Superior temporal gyrus (tissue), 1 donor: ENCODE measurements at regions not wholly inside any gene's neighbourhood (a gene's known extent, or its start where the extent isn't known, plus 50 kb on each side); places are given as distances from the start of the nearest gene placed in this dataset.

ENCODE experiments used
- DNase-seq: peaks from one replicate; pipeline ENCODE4 v3.0.0-alpha.2; 2016; ENCODE audit errors: extremely low spot score

DNA sequence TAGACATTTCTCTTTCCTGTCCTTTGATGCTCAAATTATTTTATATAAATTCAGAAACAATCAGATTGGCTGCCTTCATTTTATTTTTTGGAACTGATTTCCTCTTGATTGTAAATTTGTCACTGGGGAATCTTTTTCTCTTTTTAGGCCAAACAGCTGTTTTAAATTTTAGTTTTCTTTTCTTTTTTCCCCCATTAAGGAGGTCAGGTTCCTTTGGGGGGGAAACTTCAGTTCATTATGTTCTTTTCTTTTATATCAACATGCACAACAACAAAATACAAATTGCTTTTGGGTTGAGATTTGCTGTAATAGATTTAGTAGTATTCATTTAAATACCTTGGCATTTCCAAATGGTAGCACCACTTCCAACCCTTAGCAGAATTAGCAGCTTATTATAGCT lies 264.8 kb upstream of the SPRY2 start:
- DNase-seq, result no peak

DNA sequence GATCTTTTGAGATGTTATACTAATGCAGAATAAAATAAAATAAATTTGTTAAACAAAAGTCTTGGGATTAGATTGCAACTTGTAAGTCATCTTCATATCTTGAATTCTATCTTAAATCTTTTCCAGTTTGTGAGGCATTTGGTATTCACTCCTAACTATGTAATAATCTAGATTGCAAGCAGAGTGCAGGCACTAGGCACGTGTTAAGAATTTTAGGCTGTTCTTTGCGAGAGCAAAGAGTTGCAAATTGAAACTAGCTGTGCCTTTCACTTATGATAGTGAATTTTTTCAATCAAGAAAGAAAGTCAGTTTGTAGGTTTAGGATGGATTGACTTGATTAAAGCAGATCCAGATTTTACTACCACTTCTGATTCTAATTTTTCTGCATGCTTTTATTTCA lies 264.1 kb upstream of the SPRY2 start:
- no peak for DNase-seq

DNA sequence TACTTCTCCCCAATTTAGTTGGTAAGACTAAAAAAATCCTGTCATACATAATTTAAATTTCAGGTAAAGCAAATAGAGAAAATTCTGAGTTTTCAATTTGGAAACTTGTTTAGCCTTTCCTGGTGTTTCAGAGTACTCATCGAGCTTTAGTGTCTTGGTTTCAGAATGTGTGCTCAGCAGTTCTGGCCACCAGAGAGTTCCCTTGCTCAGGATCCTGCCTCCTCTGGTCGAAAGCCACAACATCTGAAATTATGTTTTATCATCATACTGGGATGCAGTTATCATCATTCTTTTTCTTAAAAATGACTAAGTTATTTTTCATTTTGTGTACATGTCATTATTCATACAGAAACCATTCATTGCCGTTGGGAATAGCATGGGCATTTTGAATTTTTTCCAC lies 263.2 kb upstream of the SPRY2 start:
- no peak for DNase-seq

DNA sequence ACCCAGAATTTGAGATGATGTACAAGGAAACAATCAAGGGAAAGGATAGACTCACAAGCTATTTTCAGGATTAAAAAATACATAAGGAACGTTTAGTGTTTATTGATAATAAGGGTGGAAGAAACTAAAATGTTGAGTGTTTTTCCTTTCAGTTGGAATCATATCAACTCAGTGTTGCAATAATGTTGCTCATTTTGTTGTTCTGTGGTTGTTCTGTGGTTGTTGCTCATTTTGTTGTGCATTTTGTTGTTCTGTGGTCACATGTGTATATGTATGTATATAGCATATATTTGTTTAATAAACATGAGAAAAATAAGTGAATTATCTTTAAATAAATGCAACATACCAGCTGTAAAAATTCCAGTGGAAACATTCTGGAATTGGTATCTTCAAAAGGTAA lies 262.4 kb upstream of the SPRY2 start:
- no peak for DNase-seq

DNA sequence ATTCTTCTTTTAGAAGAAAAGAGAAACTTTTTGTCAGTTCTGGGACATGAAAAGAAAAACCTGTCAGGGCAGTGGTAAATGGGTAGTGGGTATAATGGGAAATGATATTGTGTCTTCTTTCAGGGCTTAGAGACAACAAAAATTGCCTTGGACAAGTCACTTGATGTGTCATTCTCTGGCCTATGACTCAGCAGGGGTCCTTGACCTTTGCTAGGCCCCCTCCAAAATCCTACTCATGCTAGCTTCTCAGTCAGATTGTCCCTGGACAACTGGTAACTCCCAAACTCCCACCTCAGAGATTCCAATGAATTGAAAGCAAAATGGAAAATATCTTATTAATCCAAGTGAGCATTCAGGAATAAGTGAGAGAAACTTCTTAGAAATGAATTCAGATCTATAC lies 258.8 kb upstream of the SPRY2 start:
- DNase-seq, result no peak

DNA sequence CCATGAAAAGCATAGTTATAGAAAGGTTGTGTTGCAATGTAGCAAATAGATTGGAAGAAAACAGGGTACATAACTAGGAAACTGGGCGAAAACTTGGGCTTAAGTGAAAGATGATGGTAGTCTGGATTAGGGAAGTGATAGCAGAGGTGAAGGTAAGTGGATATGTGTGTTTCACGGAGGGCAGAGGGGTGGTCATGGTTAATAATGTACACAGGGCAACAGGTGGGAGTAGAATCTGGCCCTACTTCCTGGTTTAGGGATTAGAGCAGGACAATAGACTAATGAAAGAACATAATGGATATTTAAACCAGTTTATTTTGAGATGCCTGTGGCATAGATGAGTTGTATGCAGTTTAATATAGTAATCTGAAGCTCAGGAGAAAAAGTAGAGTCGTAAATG lies 257.3 kb upstream of the SPRY2 start:
- DNase-seq, result no peak

DNA sequence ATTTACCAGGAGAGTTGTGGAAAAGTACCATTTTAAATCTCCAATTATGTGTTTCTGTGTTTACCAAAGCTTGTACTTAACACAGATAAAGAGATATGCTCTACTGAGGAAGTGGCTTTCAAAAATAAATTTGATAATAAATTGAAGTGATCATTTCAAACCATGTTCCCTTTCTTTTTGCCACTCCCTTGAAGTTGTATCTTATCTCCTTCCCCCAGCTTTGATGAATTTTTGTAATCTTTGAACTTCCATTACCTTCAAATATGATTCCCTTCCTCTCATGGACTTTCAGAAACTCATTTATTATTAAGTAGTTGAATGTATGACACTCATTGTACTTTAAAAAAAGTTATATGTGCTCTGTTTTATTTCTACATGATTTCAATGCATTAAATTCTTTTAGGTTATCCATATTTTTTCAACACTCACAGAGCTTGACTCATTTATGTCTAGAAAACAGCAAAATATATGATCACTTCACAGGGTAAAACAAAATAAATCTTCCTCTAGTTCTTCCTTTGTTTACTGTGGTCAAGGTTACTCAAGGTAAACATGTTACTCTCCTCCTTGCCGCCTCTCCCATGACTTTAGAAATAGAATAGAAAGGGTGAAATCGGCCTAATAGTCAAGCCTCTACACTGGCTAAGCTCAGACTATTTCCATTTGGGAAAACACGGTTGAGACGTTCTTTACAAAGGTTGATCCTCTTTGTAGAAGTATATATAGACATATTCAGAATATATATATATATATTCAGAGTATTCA lies 251.2 kb upstream of the SPRY2 start:
- no peak for DNase-seq

DNA sequence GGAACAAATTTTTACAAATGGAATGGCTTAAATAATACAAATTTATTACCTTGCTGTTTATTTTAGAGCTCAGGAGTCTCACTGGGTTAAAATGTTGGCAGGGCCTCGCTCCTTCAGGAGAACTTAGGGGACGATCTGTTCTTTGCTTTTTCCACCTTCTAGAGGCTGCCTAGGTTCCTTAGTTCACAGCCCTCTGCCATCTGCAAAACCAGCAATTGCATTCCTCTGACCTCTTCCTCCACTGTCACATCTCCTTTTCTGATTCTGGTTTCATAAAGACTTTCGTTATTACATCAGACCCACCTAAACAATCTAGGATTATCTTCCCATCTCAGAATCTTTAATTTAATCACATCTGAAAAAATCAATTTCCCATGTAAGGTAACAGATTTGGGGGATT lies 249.6 kb upstream of the SPRY2 start:
- no peak for DNase-seq

DNA sequence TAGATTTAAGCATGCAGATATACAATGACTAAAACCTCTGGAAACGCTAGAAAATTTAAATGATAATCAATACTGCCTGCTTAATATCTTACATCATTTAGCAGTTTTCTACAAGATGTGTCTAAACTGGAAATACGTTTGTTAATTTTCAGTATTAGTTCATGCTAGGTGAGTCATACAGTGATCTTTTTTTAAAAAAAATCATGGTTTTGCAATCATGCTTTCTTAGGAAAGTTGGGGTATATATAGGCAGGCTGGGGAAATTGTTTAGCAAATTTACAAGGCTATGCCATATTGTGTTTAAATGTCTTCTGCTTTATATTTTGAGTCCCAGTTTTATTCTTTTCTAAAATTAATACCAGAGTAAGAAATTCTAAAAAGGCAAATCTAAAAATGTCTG lies 245.4 kb upstream of the SPRY2 start:
- DNase-seq, result peak; percentile 32

DNA sequence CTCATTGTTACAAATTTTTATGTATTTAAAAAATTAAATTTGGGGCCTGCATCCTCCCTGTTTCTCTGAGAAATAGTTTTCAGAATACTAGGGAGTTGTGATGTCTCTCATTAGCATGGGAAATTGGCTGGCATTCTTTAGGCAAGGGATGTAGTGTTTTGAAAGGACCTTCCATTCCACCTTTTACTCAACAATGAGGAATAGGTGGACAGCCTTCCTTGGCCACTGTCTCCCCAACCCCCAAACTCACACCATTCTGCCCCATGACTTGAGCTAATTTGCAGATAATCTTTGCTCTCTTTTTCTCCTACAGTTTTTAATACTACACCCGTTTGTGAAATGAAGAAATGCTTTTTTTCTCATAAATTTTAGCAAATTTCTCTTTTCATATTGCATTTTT lies 244.6 kb upstream of the SPRY2 start:
- no peak for DNase-seq

DNA sequence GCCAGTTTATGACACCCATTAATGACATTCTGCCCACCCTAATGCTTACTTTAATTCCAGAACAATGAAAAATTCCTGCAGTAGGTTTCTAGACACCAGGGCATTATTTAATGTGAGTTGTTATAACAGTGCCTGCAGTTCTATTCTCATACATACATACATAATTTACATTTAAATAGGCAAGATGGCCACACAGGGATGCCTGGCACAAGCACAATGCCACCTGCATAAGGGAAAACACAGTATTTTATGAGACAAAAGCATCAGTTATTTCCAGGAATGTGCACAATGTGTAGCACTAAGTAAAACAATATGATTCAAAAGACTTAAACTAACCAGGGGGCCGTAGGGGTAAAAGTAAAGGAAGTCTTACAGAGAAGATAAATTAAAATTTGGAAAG lies 243.9 kb upstream of the SPRY2 start:
- no peak for DNase-seq

DNA sequence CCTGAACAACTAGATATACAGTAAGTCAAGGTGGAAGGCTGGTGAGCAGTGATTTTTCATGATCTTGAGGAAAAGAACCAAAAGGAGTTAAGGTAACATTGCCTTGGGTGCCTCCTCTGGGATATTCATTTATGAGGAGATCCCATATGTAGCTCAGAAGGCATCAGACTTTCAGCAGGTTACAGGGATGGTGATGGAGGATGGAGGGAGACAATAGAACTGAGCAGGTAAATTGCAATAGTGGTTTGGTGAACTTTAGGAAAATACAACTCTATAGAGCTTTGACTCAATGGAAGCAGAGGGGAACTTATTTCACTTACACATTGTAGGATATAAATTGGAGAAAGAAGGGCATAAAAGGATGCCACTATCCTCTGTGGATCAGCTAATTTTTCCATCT lies 243.4 kb upstream of the SPRY2 start:
- DNase-seq, result no peak

DNA sequence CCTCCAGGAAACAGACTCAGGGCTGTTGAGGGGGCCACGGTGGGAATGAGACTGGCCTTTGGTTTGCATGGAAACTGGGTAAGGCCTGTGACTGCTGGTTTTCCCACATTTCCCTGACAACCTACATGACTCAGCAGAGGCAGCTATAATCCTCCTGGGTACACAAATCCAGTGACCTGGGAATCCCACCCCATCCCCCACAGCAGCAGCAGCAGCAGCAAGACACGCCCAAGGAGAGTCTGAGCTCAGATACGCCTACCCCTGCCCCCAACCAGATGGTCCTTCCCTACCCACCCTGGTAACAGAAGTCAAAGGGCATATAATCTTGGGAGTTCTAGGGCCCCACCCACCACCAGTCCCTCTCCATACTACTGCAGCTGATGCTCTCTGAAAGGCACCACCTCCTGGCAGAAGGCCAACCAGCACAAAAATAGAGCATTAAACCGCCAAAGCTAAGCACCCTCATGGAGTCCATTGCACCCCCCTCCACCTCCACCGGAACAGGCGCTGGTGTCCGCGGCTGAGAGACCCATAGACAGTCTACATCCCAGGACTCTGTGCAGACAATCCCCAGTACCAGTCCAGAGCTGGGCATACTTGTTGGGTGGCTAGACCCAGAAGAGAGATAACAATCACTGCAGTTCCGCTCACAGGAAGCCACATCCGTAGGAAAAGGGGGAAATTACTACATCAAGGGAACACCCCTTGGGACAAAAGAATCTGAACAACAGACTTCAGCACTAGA lies 237.2 kb upstream of the SPRY2 start:
- no peak for DNase-seq

DNA sequence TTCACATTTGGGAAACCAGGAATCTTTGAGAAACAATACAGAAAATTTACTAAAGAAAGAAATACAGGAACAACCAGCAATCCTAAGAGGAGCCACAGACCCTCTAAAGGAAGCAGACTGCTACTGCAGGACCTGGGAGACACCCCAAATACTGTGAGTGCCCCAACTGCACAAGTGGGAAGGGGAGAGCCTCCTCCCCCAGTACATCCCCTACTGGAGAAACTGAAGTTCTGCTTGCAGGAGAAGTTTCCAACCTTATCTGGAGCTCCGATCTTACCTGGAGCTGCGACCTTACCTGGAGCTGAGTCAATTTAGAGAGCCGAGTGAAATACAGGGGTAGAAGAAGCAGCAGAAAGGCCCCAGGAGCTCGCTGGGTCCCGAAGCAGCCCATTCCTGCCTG lies 236.4 kb upstream of the SPRY2 start:
- no peak for DNase-seq

DNA sequence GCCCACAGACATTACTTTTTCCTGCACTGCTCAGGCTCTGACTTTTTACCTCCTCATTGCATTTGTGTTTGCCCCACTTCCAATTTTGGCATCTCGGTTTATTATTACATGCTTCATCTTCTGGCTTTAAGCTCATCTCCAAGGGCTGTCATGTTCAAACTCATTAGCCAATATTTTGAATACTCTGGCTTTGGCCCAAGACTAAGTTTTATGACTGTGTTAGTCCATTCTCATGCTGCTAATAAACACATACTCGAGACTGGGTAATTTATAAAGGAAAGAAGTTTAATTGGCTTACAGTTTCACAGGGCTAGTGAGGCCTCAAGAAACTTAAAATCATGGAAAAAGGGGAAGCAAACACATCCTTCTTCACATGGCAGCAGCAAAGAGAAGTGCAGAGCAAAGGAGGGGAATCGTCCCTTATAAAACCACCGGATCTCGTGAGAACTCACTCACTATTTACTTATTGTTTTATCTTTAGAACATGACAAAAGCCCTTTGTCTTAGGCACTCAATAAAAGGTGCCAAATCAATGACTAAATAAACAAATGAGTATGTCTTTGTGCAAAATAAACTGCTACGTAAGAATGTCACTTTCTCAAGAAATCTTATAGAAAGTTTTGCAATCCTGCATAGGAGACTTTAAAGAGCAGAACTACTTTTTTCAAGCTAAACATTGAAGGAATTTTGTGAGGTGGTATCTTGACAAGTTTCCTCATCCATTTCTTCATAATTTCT lies 233.4 kb upstream of the SPRY2 start:
- no peak for DNase-seq

DNA sequence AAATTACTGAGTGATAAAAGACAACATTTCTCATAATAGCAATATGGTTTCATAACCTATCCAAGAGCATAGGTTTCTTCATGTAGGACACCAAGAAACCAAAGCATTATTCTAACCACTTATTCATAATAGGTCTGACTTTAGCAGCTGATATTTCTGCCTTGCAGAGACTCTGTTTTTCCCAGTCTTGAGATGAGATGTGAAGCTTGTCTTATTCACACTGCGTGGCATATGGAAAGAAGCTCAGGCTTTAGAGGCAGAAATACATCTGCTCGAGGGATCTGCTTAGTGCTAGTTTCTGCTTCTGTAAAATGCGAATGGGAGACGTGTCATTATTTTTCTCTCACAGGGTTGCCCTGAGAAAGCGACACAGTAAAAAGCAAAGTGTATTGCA lies 232.0 kb upstream of the SPRY2 start:
- peak; percentile 63 for DNase-seq

DNA sequence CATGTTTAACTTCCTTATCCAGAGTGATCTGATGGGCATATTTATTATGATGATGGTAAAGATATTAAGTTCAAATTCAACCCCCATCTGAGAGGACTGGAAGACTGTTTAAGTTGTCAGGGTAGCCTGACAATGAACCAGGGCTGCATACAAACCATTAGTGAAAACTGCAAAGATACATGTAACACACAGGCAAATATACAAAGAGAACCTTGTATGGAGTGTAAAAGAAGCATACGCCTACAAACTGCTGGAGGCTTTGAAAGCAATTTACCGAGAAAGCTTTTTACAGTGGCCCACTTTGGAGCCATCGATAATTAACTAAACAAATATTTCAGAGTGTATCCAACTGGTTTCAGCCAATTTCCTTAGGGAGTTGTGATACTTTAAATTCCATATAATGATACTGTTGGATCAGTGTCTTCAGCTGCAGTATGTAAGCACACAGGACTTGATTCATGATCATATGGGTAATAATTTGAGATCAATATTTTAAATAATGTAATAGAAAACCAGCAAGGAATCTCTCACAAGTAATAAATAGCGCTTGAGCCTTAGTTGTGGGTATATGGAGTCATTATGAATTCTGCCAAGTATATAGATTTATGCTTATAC lies 231.5 kb upstream of the SPRY2 start:
- DNase-seq, result no peak

DNA sequence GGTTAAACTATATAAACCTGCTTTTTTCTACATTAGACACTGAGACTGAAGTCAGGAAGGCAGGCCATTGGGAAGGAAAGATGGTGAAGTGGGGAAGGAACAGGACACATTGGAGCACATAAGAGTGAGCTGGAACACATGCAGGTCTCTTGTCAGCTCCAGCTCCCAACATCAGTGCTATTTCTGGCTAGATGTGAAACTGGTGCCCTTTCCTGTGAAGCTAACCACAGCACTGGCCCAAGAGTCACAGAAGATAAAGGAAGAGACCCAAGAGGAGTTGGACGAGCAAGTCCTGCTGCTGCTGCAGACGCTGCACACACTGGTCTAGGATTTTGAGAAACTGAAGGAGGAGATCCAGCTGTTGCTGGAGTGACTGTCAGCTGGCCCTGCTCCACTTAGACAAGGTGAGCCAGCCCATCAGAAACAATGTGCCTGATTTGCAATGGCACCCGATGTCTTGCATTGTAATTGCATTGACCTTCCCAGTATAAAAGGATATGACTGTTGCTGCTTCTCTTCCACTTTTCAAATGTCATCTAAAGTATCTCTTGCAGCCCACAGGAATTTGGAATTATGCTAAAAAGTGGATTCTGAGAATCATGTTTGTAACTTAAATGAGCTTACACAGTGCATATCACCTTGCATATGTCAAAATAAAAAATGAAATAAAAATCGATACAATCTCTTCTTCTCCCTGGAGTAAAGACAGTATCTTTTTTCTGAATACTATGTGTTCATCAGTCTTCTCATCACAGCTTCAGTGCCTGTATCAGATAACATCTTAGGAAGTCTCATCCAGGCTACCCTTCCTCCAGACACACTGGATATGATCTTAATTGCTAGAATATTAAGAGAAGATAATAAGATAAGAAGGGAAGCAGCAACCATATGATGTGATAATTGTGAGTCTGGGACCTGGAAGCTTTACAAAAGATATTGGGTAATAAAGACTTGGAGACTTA lies 230.7 kb upstream of the SPRY2 start:
- DNase-seq, result no peak

DNA sequence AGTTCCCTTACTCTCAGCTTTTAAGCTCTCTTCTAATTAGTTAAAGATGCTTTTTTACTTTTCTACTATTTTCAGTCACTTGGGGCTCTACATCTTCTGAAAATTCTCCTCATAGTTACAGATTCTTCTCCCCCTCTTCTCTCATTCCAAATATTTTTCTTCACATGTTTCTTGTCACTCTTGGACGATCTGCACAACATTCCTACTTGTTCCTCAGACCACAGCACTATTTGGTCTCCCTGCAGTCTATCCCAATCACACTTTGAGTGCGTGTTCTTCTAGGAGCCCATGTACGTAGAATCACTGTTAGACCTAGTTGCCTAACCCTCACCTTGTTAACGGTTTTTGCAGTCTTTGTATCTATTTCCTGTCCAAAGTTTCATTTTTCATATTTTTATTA lies 222.5 kb upstream of the SPRY2 start:
- DNase-seq, result no peak

DNA sequence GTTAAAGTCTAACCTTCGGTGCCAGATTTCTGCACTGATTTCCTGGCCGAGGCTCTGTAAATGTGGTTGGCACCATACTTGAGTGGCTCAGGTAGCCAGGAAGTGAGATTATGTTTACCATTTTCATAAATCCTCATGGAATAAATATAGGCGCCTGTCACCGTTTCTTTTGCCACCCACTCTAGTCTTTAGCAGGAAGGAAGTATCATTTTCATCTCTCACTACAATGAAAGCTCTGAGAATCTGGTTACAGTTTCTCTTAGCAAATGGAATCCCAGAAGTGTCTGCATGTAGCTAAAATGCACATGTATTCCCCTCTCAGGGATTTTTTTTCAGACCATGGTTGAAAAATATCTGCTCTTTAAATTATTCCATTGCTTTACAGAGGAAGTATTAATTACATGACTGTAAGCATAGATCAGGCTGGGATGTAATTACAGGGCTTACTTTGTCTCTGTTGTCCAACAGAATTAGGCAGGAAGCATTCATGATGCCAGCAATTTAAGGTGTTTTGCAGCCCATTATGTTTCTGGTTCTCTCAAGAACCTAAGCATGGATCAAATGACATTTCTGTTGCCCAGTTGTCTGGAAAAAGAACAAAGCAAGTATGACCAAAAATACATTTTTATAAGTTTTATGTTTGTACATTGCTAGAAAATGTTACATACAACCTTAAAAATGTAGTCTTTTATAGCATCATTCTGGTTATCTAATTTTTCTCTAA lies 221.7 kb upstream of the SPRY2 start:
- DNase-seq, result peak; percentile 37

DNA sequence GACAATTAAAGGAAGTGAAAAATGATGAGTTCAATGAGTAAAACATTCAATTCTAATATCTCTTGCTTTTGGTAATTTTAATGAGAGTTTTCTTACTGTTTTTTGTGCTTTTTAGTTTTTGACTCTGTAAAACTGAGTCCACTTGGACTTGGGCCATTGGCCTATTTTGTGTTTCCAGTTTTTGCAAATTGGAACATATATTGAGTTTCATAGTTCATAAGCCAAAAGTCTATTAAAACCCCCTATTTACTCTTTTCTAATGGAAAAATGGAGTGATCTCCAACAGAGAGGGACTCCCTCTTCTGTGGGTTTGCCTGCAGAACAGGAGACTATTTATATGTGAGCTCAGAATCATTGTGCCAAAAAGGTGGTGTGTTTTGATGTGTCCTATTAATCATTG lies 219.7 kb upstream of the SPRY2 start:
- no peak for DNase-seq
